Ishikawa (cell line): ENCODE measurements at regions not wholly inside any gene's neighbourhood (a gene's known extent, or its start where the extent isn't known, plus 50 kb on each side); places are given as distances from the start of the nearest gene placed in this dataset.

ENCODE experiments used
- CEBPB ChIP-seq: IDR thresholded peaks from 2 replicates; pipeline ENCODE4 v1.6.1; 2012
- CREB1 ChIP-seq: IDR thresholded peaks from 2 replicates; pipeline ENCODE4 v1.6.1; 2012; ENCODE audit warnings: low read depth
- TEAD4 ChIP-seq: IDR thresholded peaks from 2 replicates; pipeline ENCODE4 v1.6.1; 2012
- YY1 ChIP-seq: IDR thresholded peaks from 2 replicates; pipeline ENCODE4 v1.6.1; 2012; ENCODE audit warnings: low read depth

GRCh38 chr7:49577576-49577975 is 195.9 kb upstream of the VWC2 start:
- TF ChIP-seq CEBPB (no peak), CREB1 (no peak), YY1 (no peak), TEAD4 (no peak)
